Fibroblast of skin of left quadriceps (primary cell): ENCODE measurements at regions not wholly inside any gene's neighbourhood (a gene's known extent, or its start where the extent isn't known, plus 50 kb on each side); places are given as distances from the start of the nearest gene placed in this dataset.
A peak's percentile ranks its signal among the peaks of the same experiment; 100 is the strongest.

Experiments used
- DNase-seq, 2 experiments: peaks; one replicate each; pipeline ENCODE4 v3.0.0-alpha.2; 2013; ENCODE audit warnings: low read depth in 2 of 2

DNA sequence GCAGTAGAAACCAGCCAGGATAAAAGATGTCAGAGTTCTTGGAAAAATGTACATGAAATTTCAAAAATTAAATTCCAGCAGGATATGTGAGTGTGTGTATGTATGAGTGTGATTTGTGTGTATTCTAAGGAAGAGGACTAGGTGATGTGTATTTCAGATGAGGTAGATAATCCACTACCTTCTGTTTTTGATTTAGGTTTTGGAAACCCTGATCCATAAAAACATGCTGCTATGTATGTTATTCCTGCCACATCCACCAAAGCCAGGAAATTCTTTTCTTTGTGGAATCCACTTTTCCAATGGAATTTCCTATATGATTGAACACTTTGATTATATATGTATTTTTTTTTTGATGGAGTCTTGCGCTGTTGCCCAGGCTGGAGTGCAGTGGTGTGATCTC is 276.9 kb downstream of the UQCRFS1 start:
- DNase-seq, result peak in 1 of 2 experiments; percentile 49

DNA sequence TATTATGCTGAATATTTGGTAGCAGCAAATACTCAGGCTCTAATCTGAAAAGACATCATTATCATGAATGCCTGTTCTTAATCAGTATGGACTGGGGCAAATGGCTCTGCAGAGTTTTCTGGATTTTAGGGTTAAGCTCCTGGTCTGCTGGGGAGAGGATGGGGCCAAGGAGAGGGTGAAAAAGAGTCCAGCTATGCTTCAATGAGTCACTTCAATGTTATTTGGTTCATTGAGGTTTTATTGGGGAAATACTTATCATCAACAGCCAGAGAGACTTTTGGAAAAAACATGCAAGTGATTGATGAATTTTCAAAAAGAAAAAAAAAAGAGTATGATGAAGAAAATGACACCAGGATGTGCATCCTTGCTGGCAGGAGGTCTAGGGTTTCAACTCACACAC is 278.3 kb downstream of the UQCRFS1 start:
- DNase-seq, result peak; percentile 46 to 50

DNA sequence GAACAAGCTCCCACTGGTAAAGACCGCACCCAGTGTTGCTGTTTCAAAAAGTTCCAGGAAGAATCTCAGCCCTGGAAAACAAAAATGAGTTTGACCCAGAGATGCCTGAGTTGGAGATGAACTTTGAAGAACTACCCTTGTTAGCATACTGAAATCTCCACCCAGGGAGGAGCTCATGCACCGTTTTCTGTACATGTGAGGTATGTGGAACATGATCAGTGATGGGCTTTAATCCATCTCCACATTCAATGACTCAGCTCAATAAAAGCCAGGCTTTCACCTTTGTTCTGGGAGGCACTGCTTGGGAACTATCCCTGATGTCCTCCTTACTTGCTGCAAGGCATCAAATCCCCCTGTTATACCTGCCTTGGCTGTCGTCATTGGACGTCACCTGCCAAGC is 279.9 kb downstream of the UQCRFS1 start:
- DNase-seq, result no peak

DNA sequence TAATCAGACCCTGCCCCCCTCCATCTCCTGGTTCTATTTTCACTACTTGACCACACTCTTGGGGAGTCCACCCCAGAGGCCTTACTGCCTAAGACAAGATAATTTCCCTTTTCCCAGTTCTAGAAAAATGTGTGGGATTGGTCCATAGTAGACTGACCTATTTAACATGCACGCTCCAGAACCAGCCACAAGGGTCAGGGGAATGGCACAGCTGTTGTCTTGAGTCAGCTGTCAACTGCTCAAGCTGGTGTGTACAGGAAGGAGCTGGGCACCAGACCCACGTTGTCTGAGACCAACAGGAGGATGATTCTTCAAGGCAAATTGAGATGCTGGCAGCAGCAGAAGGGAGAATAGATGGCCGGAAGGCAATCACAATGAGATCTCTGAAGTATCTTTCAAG is 280.5 kb downstream of the UQCRFS1 start:
- no peak for DNase-seq

DNA sequence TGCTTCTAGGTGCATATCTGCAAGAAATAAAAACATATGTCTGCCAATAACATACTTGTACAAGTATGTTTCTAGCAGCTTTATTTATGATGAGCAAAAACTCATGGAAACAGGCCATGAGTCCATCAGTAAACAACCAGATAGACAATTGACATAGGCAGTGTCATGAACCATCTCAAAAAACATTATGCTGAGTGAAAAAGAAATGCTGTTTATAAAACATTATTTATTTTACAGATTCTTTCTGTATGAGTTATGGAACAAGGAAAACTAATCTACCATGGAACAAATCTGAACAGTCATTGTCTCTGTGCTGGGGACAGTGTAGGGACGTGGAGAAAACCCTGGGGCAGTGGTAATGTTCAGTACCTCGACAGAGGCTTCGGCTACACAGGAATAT is 283.9 kb downstream of the UQCRFS1 start:
- no peak for DNase-seq

DNA sequence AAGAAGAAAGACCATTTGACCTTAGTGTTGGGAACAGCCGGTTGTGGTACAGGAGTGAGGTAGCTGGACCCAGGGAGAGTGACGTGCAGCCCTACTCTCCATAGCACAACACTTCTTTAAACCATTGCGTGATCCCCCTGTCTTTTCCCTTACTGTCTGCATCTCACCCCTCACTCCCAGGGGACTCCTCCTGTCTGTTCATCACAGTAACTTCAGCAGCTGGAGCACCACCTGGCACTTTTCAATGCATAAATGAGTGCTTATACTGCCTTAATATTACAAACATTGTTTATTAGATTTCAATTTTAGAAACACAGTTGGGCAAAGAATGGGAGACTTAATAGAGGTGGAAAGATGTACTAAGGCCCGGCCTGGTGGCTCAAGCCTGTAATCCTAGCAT is 285.5 kb downstream of the UQCRFS1 start:
- DNase-seq, result no peak

DNA sequence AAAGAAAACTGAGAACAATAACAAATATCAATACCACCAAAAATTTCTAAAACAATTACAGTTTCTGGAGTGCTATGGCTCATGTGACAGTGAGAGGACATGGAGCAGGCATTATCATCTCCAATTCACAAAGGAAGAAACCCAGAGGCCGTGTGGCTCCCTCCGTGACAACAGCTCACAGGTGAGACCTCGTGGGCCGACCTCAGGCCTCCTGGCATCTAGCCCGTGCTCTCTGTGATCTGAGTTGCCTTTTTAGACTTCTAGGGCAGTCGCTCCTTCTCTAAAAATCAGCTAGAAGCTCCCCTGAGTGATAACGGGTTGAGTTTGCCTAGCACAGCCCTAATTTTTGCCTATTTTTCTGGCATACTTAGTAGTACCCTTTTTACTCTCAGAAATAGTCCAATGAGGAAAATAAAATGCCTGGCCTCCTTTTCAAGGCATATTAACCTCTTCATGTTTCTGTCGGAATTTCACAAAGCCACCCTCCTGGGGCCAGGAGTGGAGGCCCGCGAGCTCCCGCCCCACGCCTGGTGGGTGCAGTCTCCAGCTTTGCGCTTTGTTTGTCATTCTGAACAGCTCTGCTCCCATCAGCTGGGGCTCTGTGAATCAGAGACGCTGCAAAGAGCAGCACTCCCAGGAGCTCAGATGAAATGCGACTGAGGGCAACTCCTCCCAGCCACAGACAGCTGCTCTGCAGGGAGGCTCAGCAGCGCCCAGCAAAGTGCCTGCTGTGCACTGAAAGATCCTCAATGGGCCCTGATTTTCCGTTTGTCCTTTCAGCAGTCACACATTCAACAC is 292.5 kb downstream of the UQCRFS1 start:
- no peak for DNase-seq

DNA sequence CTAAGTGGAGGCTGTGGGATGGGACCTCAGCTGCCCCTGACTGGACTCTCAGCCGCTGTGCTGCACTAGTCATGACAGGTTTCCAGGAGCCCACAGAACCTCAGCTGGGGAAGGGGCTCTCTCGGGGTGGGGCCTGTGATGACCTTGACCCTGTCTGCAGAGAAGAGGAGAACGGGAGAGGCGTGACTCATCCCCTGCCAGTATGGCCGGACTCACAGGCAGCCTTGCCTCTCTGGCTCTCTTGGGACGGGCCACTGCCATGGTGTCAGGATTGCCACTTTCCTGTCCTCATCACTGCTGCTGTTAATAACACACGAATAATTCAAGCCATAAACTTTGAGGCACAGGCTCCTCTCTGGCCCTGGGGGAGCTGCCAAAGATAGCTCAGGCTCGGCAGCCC is 295.3 kb downstream of the UQCRFS1 start:
- DNase-seq, result no peak

DNA sequence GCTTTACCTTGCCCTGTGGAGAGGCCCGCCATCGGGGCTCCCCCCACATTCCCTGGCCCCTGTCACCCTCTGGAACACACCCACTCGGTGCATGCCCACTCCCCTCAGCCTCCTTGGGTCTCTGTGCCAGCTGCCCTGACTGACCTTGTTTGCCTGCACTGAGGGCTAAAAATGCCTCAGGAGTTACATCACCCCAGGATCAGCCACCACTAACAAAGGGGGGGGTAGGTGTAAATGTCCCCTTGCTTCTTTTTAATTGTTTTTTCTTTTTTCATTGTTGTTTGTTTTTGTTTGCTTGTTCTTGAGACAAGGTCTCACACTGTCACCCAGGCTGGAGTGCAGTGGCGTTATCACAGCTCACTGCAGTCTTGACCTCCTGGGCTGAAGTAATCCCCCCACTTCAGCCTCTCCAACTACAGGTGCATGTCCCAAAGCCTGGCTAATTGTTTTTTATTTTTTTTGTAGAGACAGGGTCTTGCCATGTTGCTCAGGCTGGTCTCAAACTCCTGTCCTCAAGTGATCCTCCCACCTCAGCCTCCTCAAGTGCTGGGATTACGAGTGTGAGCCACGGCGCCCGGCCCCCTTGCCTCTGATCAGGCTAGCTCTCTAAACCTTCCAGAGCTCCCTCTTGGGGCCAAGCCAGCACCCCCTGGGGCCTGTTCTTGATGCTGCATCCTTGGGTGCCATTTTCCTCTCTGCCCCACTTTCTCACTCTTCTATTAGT is 297.1 kb downstream of the UQCRFS1 start:
- DNase-seq, result no peak

DNA sequence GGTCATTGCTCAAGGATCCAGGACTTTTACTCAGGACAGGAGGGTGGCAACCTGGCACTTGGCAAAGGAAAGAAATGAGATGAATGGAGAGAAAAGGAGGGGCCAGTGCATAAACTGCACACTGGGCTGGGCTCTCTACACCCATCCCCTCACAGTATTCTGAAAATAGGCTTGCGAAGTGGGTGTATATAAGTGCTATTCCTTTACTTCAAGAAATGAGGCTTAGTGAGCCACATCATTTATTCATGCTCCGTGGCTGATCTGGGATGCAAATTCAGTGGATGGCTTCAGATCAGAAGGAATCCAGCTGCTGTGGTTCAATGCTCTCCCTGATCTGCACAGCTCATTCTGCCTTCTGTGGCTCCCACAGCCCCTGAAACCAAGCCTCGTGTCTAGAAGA is 297.7 kb downstream of the UQCRFS1 start:
- DNase-seq, result no peak

DNA sequence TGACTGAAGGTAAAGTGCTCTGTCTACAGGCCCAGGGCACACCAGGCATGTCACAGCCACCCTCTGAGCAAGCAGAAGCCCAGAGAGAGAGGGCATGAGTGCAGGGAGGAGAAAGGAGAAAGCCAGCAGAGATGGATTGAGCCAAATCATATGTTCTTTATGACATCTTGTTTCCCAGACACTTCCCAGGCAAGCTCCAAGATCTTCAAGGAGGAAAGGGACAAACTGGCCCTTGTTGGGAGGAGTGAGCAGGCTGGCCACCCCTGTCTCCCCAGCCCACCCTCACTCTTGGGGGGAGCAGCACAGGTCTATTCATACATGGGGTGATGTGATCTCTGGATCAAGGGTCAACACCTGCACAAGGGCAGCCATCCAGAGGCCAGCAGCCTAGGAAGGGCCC is 298.8 kb downstream of the UQCRFS1 start:
- DNase-seq, result no peak

DNA sequence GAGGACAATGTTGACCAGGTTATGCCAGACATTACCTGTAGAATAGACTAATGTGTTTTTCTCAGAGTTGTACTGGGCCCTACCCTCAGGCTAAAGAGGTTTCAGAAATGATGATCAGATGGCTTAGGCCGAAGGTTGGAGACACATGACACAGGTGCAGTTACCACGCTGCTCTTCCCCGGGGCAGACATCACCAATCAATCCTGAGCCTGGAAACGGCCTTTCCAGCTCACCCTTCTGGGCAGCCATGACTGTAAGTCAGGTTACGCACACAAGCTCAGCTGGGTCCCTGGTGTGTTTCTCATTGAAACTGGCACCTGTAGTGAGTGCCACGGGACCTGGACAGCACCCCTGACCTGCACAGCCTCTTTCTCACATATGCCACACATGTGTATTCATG is 299.3 kb downstream of the UQCRFS1 start:
- DNase-seq, result no peak

DNA sequence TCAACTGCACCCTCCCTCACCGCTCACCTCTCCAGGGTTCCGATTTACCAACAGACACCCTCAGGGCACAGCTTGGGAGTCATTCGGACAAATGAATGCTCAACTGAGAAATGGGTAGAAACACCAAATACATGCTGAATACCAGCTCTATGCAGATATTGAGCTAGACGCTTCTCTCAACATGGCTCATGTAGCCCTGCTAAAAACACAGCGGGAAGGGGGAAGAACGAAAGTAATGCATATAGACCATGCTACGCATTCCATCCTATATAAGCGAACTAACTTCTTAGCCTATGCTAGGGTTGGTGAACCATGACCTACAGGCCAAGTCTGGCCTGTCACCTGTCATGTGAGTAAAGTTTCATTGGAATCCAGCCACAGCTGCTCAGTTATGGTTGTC is 304.0 kb downstream of the UQCRFS1 start:
- DNase-seq, result no peak

DNA sequence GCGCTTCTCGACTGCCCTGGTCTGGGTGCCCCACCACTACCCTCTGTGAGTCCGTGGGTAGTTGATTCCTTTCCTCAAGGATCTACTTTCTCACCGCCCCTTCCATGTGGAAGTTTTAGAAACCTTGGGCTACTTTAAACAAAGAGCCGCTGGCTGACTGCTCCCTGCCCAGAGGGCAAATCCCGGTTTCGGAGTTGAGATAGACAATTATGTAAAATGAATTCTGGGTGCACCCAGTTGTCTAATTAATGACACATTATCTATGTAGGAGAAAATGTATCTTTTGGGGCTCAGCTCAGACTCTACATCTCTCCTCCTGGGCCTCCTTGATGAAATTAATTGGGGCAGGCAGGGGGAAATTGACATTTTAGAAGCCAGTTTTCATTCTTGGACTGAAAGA is 305.4 kb downstream of the UQCRFS1 start:
- no peak for DNase-seq

DNA sequence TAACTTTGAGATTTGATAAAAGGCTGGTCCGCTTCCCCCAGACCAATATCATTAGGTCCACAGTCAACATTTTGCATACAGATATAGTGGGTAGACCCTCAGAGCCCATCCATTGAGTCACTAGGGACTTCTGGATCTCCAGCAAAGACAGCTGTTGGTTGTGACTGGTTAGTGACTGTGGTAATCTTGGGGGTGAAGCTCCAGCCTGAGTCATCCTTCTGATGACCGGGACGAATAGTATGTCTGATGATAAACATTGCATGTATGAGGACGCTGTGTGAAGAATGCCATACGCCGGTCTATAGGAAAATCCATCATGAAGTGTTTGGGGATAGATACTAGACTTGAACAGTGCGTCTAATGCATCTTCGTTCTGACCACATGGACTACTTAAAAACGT is 307.0 kb downstream of the UQCRFS1 start:
- DNase-seq, result peak; percentile 20

DNA sequence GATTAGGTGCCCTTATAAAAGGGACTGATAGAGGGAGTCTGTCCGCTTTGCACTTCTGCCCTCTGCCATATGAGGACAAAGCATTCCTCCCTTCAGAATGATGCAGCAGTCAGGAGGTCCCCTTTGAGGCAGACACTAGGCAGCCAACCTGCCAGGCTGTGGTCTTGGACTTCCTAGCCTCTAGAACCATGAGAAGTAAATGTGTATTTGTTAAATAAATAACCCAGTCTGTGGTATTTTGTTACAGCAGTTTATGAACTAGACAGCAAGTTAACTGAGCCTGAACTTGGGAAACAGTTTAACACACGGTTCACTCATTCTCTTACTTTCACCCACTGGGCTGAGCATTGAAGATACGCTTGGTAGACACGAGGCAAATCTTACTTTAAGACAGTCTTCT is 313.2 kb downstream of the UQCRFS1 start:
- DNase-seq, result no peak

DNA sequence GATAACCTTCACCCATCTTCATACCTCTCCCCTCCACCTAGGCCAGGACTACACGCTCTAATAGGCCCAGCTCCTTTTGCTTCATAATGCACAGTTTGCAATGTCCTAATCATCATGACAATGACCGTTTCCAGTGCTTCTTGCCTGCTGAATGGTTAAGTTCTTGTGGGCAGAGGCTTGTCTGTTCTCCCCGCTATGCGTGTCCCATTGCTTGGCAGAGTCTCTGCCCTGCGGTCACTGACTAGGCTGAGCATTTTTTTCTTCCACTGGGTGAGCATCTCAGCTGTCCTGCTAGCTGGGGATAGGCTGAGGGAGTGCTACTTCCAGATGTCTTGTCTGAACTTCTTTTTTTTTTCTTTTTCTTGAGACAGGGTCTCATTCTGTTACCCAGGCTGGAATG is 314.7 kb downstream of the UQCRFS1 start:
- DNase-seq, result no peak

DNA sequence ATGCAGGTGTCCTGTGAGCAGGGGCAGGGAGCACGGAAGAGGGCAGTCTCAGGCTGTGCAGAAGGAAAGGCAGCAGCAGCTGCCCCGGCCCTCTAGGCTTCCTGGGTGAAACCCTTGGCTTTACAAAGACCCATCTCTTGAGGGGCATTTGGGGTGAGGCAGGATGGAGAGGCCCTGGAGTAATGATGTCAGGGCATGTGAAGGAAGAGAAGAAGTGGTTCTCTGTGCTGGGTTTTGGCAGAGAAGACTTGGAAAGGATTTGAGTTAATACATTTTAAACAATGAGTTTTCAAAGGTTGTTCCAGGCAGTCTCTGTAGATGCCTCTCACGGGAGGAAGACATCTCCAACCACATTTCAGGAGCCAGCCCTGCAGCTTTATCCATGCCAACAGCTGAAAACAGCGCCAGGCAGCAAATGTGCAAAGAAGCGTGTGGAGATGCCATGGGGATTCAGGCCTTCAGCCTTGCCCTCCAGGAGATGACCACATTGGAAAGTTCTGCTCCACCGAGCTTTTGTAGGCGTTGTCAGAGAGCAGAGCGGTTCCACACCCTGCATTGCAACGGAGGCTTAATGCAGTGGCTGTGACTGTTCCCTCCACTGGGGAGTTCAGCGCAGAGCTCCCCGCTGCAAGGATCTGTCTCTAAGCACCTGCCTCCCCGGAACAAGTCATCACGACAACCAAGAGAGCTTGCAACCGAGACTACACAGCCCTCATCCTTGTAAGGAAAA is 322.8 kb downstream of the UQCRFS1 start:
- DNase-seq, result no peak

DNA sequence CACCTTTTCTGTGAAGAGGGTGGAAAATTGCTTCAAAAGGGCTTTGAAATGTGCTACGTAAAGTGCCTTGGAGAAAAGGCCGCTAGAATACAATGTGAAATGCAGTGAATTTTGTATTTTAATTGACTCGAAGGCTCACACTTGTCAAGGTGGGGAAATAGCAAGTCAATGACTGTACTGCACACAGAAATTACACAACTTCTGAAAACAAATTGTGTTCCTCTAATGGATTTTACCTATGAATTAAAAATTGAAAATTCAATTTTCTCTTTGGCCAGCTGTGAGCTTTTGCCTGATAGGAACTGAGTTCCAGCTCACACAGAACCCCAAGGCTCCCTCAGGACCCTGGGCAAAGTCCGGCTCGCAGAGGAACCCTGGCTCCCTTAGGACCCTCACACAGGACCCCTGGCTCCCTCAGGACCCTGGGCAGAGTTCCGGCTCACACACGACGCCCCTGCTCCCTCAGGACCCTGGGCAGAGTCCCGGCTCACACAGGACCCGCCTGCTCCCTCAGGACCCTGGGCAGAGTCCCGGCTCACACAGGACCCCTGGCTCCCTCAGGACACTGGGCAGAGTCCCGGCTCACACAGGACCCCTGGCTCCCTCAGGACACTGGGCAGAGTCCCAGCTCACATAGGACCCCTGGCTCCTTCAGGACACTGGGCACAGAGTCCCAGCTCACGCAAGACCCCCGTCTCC is 324.9 kb downstream of the UQCRFS1 start:
- DNase-seq, result no peak

DNA sequence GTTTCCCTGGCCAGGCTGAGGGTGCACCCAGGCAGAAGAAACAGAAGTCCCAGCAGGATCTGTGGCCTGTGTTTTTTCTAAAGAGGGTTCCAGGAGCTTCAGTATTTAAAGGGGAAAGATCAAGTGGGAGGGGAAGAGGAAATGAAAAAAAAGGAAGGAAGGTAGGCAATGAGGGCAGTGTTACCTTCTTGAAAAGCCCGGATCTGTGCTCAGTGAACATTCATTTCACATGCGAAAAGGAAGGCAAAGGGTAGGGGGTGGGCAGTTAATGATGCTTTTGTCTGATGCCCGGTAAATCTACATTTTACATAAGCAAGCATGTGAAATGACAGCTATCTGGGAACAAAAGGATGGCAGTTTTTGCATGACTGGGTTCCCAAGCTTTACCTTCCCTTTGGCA is 326.2 kb downstream of the UQCRFS1 start:
- DNase-seq, result no peak

DNA sequence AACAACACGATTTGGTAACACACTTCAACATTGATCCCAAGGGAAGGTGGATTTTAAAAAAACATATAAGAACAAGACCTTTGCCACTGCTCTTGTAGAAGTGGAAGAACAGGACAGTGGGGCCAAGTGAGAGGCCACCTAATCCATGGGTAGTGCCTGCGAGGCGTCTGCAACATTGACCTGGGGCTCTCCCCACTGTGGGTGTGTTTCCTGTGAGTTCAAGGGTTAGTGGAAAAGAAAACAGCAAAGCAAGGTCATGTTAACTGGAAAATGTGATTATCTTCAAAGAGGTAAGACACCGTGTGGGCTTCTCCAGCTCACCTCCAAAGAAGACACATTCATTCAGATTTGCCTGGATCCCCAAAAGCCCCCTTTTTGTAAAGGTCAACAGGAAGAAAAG is 327.0 kb downstream of the UQCRFS1 start:
- no peak for DNase-seq

DNA sequence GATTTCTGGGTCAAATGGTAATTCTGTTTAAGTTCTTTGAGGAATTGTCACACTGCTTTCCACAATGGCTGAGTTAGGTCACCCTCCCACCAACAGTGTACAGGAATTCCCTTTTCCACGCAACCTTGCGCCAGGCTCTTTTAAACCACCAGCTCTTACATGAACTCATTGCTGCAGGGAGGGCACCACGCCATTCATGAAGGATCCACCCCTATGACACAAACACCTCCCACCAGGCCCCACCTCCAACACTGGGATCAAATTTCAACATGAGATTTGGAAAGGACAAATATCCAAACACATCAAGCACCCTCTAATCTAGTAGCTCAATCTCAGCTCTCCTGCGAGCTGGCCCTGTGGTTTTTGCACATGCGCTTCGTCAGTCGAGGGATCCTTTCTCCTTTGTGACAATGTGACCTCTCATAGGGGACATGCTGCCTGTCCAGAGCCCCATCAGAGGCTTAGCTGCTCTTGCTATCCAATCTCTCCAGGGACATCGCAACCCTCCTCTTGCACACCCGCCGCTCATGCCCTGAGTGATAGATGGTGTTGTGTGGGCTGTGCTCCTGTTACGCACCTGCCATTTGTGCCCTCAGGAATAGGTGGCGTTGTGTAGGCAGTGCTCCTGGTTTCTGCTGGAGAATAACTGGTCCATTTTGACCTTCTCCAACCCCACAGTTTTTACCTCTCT is 328.0 kb downstream of the UQCRFS1 start:
- no peak for DNase-seq
